GM18499 (cell line): ENCODE measurements at regions not wholly inside any gene's neighbourhood (a gene's known extent, or its start where the extent isn't known, plus 50 kb on each side); places are given as distances from the start of the nearest gene placed in this dataset.

ENCODE experiments used
- ATAC-seq: cut with Tn5 transposase; IDR thresholded peaks from one replicate; pipeline ENCODE4 v1.9.1; 2021; ENCODE audit warnings: moderate number of reproducible peaks; ENCODE audit not compliant: insufficient read depth, unreplicated experiment

GRCh38 chr9:29778281-29778849 lies 2205.1 kb upstream of the C9orf72 start:
- ATAC-seq: no peak

GRCh38 chr9:29793970-29794369 lies 2220.7 kb upstream of the C9orf72 start:
- ATAC-seq: no peak

GRCh38 chr9:29796291-29796952 lies 2223.1 kb upstream of the C9orf72 start:
- no peak for ATAC-seq

- ATAC-seq: no peak
Observed at GRCh38 chr9:29798599-29798998, 2225.3 kb upstream of the C9orf72 start.

- no peak for ATAC-seq
Observed at GRCh38 chr9:29799227-29799626, 2225.9 kb upstream of the C9orf72 start.

- no peak for ATAC-seq
Observed at GRCh38 chr9:29800821-29801220, 2227.5 kb upstream of the C9orf72 start.

- ATAC-seq: no peak
Observed at GRCh38 chr9:29802454-29802853, 2229.2 kb upstream of the C9orf72 start.

- no peak for ATAC-seq
Observed at GRCh38 chr9:29806937-29807618, 2233.8 kb upstream of the C9orf72 start.

GRCh38 chr9:29816954-29817703 lies 2243.8 kb upstream of the C9orf72 start:
- ATAC-seq: no peak

GRCh38 chr9:29822458-29822857 lies 2249.2 kb upstream of the C9orf72 start:
- ATAC-seq: no peak

- no peak for ATAC-seq
Observed at GRCh38 chr9:29826421-29826820, 2253.1 kb upstream of the C9orf72 start.

- no peak for ATAC-seq
Observed at GRCh38 chr9:29830821-29831220, 2257.5 kb upstream of the C9orf72 start.

GRCh38 chr9:29838491-29839020 lies 2265.3 kb upstream of the C9orf72 start:
- no peak for ATAC-seq

- no peak for ATAC-seq
Observed at GRCh38 chr9:29844251-29844650, 2271.0 kb upstream of the C9orf72 start.

- ATAC-seq: no peak
Observed at GRCh38 chr9:29850664-29851063, 2277.4 kb upstream of the C9orf72 start.

GRCh38 chr9:29861803-29862202 lies 2288.5 kb upstream of the C9orf72 start:
- ATAC-seq: no peak

GRCh38 chr9:29865764-29866313 lies 2292.6 kb upstream of the C9orf72 start:
- ATAC-seq: no peak

GRCh38 chr9:29866556-29866955 lies 2293.3 kb upstream of the C9orf72 start:
- ATAC-seq: no peak

GRCh38 chr9:29873579-29873978 lies 2300.3 kb upstream of the C9orf72 start:
- ATAC-seq: no peak

GRCh38 chr9:29875547-29875946 lies 2302.3 kb upstream of the C9orf72 start:
- no peak for ATAC-seq
